ENCODE measurements at regions not wholly inside any gene's neighbourhood (a gene's known extent, or its start where the extent isn't known, plus 50 kb on each side); places are given as distances from the start of the nearest gene placed in this dataset.
"Not testable (repeated sequence)": the region's sequence is repeated elsewhere in the genome, so short reads cannot be mapped to it uniquely, and the experiment has no call there.

GRCh38 chr9:65449423-65449822 lies 164.4 kb upstream of the FOXD4L5 start:
- no peaks in the 10 kb centered on the region; the same call in 1 of the 2 replicates for H3K27me3 ChIP-seq (ENCODE audit: insufficient read depth)
- H4K20me1 ChIP-seq (ENCODE audit: insufficient read depth) = no peaks in the 10 kb centered on the region
- H3K4me2 ChIP-seq = no peak overlapping the region
- H3K79me2 ChIP-seq (ENCODE audit: insufficient read depth) = no peaks in the 10 kb centered on the region
- no peak overlapping the region for H2AFZ ChIP-seq (ENCODE audit: low read depth)
- no peaks in the 10 kb centered on the region for H3K9me2 ChIP-seq
- ChIA-PET POLR2A (no interaction called here), CTCF (no interaction called here)
- TF ChIP-seq ELF1 (IDR thresholded peaks at IDR 0.05) = no peak
- TF ChIP-seq USF2 (IDR thresholded peaks at IDR 0.05; ENCODE audit: borderline replicate concordance, low read depth, low read length) = no peak
- no peak for TF ChIP-seq NFIC (IDR thresholded peaks at IDR 0.05; ENCODE audit: borderline replicate concordance)
- no peak for TF ChIP-seq GABPA (IDR thresholded peaks at IDR 0.05; ENCODE audit: low read depth)
- TF ChIP-seq MXI1 (IDR thresholded peaks at IDR 0.05; ENCODE audit: low read depth, low read length) = no peak
- no peak for TF ChIP-seq JUND (IDR thresholded peaks at IDR 0.05)
- TF ChIP-seq RFX5 (IDR thresholded peaks at IDR 0.05; ENCODE audit: low read length) = no peak
- TF ChIP-seq RAD21 (IDR thresholded peaks at IDR 0.05; ENCODE audit: low read length) = no peak
- no peak for TF ChIP-seq GATA2 (CRISPR knock-in tag; IDR thresholded peaks at IDR 0.05)
- no peak for TF ChIP-seq USF1 (IDR thresholded peaks at IDR 0.05; ENCODE audit: borderline replicate concordance, low read depth)
- TF ChIP-seq TAF1 (IDR thresholded peaks at IDR 0.05; ENCODE audit: borderline replicate concordance, low read depth, low read length) = no peak
- TF ChIP-seq FOXJ3 (CRISPR knock-in tag; IDR thresholded peaks at IDR 0.05) = no peak
- no peaks in the 10 kb centered on the region for H3F3A ChIP-seq (replicated peaks; ENCODE audit: insufficient read depth)
- no peak overlapping the region for H3K27ac ChIP-seq (ENCODE audit: low read depth in 2 of 2, low read length in 1 of 2)
- WGBS (ENCODE audit: low lambda C conversion rate) = 0% methylated on average over 2 of the region's 6 CpGs
- H3K9me3 ChIP-seq = no peaks in the 10 kb centered on the region
- no peaks in the 10 kb centered on the region for H3K36me3 ChIP-seq (replicated peaks in 1 of 2; ENCODE audit: control insufficient read depth in 1 of 2, insufficient read depth in 2 of 2, low read length in 1 of 2)
- H3K4me3 ChIP-seq (ENCODE audit: low read depth in 2 of 2, low read length in 1 of 2) = no peak overlapping the region
- no peak for DNase-seq
- H3K4me1 ChIP-seq (ENCODE audit: control insufficient read depth in 1 of 2, insufficient read depth in 2 of 2, low read depth in 1 of 2, low read length in 1 of 2) = no peaks in the 10 kb centered on the region; a peak in 1 of 4 replicates
- no peak overlapping the region for H3K9ac ChIP-seq

GRCh38 chr9:65447146-65447545 lies 162.1 kb upstream of the FOXD4L5 start:
- H3K4me3 ChIP-seq (ENCODE audit: low read depth in 2 of 2, low read length in 1 of 2); H2AFZ ChIP-seq (ENCODE audit: low read depth); H3K27ac ChIP-seq (ENCODE audit: low read depth in 2 of 2, low read length in 1 of 2); H3K9ac ChIP-seq; H3K4me2 ChIP-seq; H3K9me2 ChIP-seq; H3F3A ChIP-seq (replicated peaks; ENCODE audit: insufficient read depth); H3K36me3 ChIP-seq (replicated peaks in 1 of 2; ENCODE audit: control insufficient read depth in 1 of 2, insufficient read depth in 2 of 2, low read length in 1 of 2); CTCF ChIA-PET; DNase-seq; H4K20me1 ChIP-seq (ENCODE audit: insufficient read depth); POLR2A ChIA-PET; H3K27me3 ChIP-seq (ENCODE audit: insufficient read depth); H3K4me1 ChIP-seq (ENCODE audit: control insufficient read depth in 1 of 2, insufficient read depth in 2 of 2, low read depth in 1 of 2, low read length in 1 of 2); H3K9me3 ChIP-seq; H3K79me2 ChIP-seq (ENCODE audit: insufficient read depth): not testable (repeated sequence)
- WGBS (ENCODE audit: low lambda C conversion rate) = 20% methylated on average over 4 of the region's 7 CpGs

- H3K9me2 ChIP-seq; H3K36me3 ChIP-seq (replicated peaks in 1 of 2; ENCODE audit: control insufficient read depth in 1 of 2, insufficient read depth in 2 of 2, low read length in 1 of 2); DNase-seq; POLR2A ChIA-PET; H4K20me1 ChIP-seq (ENCODE audit: insufficient read depth); H3K4me3 ChIP-seq (ENCODE audit: low read depth in 2 of 2, low read length in 1 of 2); H3K9me3 ChIP-seq; CTCF ChIA-PET; H3K27ac ChIP-seq (ENCODE audit: low read depth in 2 of 2, low read length in 1 of 2); H3K79me2 ChIP-seq (ENCODE audit: insufficient read depth); H3F3A ChIP-seq (replicated peaks; ENCODE audit: insufficient read depth); H3K27me3 ChIP-seq (ENCODE audit: insufficient read depth); H3K4me1 ChIP-seq (ENCODE audit: control insufficient read depth in 1 of 2, insufficient read depth in 2 of 2, low read depth in 1 of 2, low read length in 1 of 2); H3K9ac ChIP-seq: not testable (repeated sequence)
- Histone ChIP-seq H2AFZ (ENCODE audit: low read depth) (peak overlapping the region; percentile 24; the same call in 1 of the 2 replicates), H3K4me2 (peak overlapping the region; percentile 43; the same call in 1 of the 2 replicates)
- WGBS (ENCODE audit: low lambda C conversion rate) = 5% methylated on average over 7 of the region's 7 CpGs
Measured at GRCh38 chr9:65445991-65446390, 161.0 kb upstream of the FOXD4L5 start.

Measured in SK-N-SH (cell line).